A673 (cell line): ENCODE measurements at regions not wholly inside any gene's neighbourhood (a gene's known extent, or its start where the extent isn't known, plus 50 kb on each side); places are given as distances from the start of the nearest gene placed in this dataset.

Experiments used
- EZH2 ChIP-seq: fragments of 200-600 bp; sonication (generic); IDR thresholded peaks from 2 replicates; pipeline ENCODE4 v1.6.1; 2017; ENCODE audit warnings: borderline replicate concordance, low read depth, mild to moderate bottlenecking, mixed read lengths, antibody characterized with exemption, low read length; ENCODE audit not compliant: poor library complexity, severe bottlenecking
- TF ChIP-seq, protein P1 (sequence below): fragments of 300-800, 200-600 bp; sonication (generic); conservative IDR thresholded peaks from 2 replicates; pipeline ENCODE4 v1.5.1; 2017; ENCODE audit warnings: low read depth, mild to moderate bottlenecking, antibody characterized with exemption, low read length, moderate library complexity, mixed read lengths

- TF ChIP-seq, protein P1, sequence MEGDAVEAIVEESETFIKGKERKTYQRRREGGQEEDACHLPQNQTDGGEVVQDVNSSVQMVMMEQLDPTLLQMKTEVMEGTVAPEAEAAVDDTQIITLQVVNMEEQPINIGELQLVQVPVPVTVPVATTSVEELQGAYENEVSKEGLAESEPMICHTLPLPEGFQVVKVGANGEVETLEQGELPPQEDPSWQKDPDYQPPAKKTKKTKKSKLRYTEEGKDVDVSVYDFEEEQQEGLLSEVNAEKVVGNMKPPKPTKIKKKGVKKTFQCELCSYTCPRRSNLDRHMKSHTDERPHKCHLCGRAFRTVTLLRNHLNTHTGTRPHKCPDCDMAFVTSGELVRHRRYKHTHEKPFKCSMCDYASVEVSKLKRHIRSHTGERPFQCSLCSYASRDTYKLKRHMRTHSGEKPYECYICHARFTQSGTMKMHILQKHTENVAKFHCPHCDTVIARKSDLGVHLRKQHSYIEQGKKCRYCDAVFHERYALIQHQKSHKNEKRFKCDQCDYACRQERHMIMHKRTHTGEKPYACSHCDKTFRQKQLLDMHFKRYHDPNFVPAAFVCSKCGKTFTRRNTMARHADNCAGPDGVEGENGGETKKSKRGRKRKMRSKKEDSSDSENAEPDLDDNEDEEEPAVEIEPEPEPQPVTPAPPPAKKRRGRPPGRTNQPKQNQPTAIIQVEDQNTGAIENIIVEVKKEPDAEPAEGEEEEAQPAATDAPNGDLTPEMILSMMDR, result no peak
- no peak for TF ChIP-seq EZH2
Observed at GRCh38 chr1:238258510-238258909, 367.8 kb upstream of the ZP4 start.
